WTC11 (cell line): ENCODE measurements at regions not wholly inside any gene's neighbourhood (a gene's known extent, or its start where the extent isn't known, plus 50 kb on each side); places are given as distances from the start of the nearest gene placed in this dataset.

Experiments
- TF ChIP-seq, protein P1 (sequence below): fragments of 250-450 bp; sonication (Bioruptor Pico); IDR thresholded peaks from 2 replicates; pipeline ENCODE4 v2.1.2; 2022; ENCODE audit warnings: mild to moderate bottlenecking, moderate library complexity
- TF ChIP-seq, protein P2 (sequence below): sonication (generic); formaldehyde crosslinking; IDR thresholded peaks from 2 replicates; pipeline ENCODE4 v1.8.1; 2022; ENCODE audit warnings: missing genetic modification reagents, borderline replicate concordance

DNA sequence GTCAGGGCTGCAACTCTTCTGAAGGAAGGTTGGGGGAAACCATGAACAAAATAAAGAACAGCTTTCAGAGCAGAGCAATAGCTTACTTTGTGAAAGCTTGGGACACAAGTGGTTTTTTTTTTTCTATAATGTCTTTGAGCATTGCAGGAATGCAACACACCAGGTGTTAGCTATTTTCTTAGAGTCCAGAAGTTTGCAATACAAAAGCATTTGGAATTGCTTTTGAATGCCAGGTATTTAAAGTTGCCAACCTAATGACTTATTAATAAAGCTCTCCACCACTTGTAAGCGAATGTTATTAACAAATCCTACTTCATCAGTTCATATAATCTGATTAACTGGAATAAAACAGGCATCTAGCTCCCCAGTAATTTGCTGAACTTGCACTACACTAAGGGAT is 172.6 kb downstream of the NUFIP1 start:
- TF ChIP-seq, protein P1, sequence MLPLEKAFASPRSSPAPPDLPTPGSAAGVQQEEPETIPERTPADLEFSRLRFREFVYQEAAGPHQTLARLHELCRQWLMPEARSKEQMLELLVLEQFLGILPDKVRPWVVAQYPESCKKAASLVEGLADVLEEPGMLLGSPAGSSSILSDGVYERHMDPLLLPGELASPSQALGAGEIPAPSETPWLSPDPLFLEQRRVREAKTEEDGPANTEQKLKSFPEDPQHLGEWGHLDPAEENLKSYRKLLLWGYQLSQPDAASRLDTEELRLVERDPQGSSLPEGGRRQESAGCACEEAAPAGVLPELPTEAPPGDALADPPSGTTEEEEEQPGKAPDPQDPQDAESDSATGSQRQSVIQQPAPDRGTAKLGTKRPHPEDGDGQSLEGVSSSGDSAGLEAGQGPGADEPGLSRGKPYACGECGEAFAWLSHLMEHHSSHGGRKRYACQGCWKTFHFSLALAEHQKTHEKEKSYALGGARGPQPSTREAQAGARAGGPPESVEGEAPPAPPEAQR (CRISPR knock-in tag), result no peak
- TF ChIP-seq, protein P2, sequence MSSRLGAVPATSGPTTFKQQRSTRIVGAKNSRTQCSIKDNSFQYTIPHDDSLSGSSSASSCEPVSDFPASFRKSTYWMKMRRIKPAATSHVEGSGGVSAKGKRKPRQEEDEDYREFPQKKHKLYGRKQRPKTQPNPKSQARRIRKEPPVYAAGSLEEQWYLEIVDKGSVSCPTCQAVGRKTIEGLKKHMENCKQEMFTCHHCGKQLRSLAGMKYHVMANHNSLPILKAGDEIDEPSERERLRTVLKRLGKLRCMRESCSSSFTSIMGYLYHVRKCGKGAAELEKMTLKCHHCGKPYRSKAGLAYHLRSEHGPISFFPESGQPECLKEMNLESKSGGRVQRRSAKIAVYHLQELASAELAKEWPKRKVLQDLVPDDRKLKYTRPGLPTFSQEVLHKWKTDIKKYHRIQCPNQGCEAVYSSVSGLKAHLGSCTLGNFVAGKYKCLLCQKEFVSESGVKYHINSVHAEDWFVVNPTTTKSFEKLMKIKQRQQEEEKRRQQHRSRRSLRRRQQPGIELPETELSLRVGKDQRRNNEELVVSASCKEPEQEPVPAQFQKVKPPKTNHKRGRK (CRISPR knock-in tag), result no peak
